ENCODE measurements at regions not wholly inside any gene's neighbourhood (a gene's known extent, or its start where the extent isn't known, plus 50 kb on each side); places are given as distances from the start of the nearest gene placed in this dataset.

DNA sequence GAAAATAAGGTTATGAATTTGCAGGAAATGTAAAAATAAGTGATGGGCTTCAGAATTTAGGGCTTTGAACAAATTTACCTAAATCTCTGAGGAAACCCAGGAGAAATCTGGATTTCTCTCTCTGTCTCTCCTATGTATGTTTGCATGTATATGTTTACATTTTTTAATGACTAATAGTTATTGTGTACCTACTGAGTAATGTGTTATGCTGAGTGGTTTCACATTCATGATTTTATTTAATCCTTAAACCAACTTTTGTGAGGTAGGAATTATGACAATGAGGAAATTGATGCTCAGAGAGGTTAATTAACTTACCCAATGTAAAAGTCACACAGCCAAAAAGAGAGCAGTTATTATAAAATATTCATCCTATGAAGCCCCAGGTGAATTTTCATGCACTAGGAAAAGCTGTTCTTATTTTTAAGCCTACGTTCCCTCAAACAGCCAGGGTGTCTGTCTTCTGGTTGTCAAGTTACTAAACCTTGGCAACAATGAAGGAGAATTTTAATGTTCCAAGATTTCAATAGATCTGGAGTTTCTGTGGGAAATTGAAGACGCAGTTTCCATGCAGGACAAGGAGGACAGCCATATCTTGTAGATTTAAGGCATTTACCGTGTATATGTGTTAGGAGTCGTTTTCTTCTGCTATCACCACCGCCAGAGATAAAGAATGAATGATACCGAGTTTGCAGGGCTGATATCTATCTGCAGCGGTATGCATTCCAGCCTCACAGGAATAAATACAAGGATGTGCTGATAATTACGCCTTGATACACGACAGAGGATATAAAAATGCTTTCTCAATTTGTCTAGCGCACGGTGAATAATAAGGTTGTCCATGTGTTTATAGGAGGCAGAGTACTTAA is 484.8 kb downstream of the ZSWIM6 start:
- TF ChIP-seq POLR2AphosphoS5 (IDR thresholded peaks at IDR 0.05; ENCODE audit: low read depth, low read length) (no peak), POLR2A (IDR thresholded peaks at IDR 0.05; ENCODE audit: low read depth, low read length) (no peak)
